GM23248 (cell line): ENCODE measurements at regions not wholly inside any gene's neighbourhood (a gene's known extent, or its start where the extent isn't known, plus 50 kb on each side); places are given as distances from the start of the nearest gene placed in this dataset.

Experiments
- EZH2 ChIP-seq: fragments of 200-600 bp; sonication (generic); IDR thresholded peaks from 2 replicates; pipeline ENCODE4 v1.6.1; 2018; ENCODE audit warnings: antibody characterized with exemption, mild to moderate bottlenecking; ENCODE audit not compliant: insufficient read depth, poor library complexity, severe bottlenecking
- EZH2phosphoT487 ChIP-seq: fragments of 200-600 bp; sonication (generic); IDR thresholded peaks from 2 replicates; pipeline ENCODE4 v1.6.1; 2018; ENCODE audit warnings: antibody characterized with exemption, moderate library complexity, mild to moderate bottlenecking, low read depth; ENCODE audit not compliant: insufficient read depth

- TF ChIP-seq EZH2: no peak
- no peak for TF ChIP-seq EZH2phosphoT487
Measured at GRCh38 chr5:73278693-73279092, 105.7 kb downstream of the TMEM174 start.
